A549 (cell line): ENCODE measurements at regions not wholly inside any gene's neighbourhood (a gene's known extent, or its start where the extent isn't known, plus 50 kb on each side); places are given as distances from the start of the nearest gene placed in this dataset.

Experiments
- ATAC-seq, 2 experiments: fragments of 200-7000 bp in 1 of 2; fragments of >200 bp in 1 of 2; cut with Nextera tagmentation in 1 of 2; cut with Tn5 transposase in 1 of 2; 3 replicates each; pipeline versions ENCODE4 v1.8.0 to v1.9.1; 2018 to 2020; ENCODE audit warnings: mild to moderate bottlenecking in 1 of 2, moderate library complexity in 1 of 2
- CTCF ChIA-PET: fragments of 300-600 bp; sonication (Branson Sonifier 250); formaldehyde crosslinking; extraction: SDS; loops from one replicate; lab custom pipeline; 2021; ENCODE audit warnings: antibody characterized with exemption, inconsistent platforms; lab: Yijun Ruan, JAX
- POLR2A ChIA-PET: fragments of 350-600 bp; formaldehyde crosslinking; extraction: SDS; loops from one replicate; lab custom pipeline; 2021; ENCODE audit warnings: antibody characterized with exemption, inconsistent platforms; lab: Yijun Ruan, JAX
- DNase-seq, 2 experiments: peaks; one replicate each; pipeline versions ENCODE4 v3.0.0 to v3.0.0-alpha.2; 2011 to 2016; ENCODE audit warnings: low read depth in 1 of 2, low spot score in 1 of 2
- FAIRE-seq: peaks from 2 replicates; lab custom pipeline; 2011; peaks lifted over from hg19 to GRCh38; lab: Jason Lieb, UNC
- H3K27ac ChIP-seq, 2 experiments: fragments of >200 bp; sonication (Bioruptor Twin); formaldehyde crosslinking; 3 replicates each; pipeline ENCODE4 v1.5.1; 2016 to 2017
- H3K4me1 ChIP-seq: fragments of >200 bp; sonication (Bioruptor Twin); formaldehyde crosslinking; 3 replicates; pipeline ENCODE4 v1.6.1; 2016
- H3K4me2 ChIP-seq: fragments of >200 bp; sonication (Bioruptor Twin); formaldehyde crosslinking; 3 replicates; pipeline ENCODE4 v1.6.1; 2016
- H3K4me3 ChIP-seq: fragments of >200 bp; sonication (Bioruptor Twin); formaldehyde crosslinking; 3 replicates; pipeline ENCODE4 v1.5.1; 2016
- H3K9me3 ChIP-seq: fragments of >200 bp; sonication (Bioruptor Twin); formaldehyde crosslinking; 3 replicates; pipeline ENCODE4 v1.6.1; 2016
- ATOH8 ChIP-seq: fragments of 250-450 bp; sonication (Bioruptor Pico); IDR thresholded peaks from 2 replicates; pipeline ENCODE4 v1.5.0; 2020; ENCODE audit warnings: low read depth, mild to moderate bottlenecking, moderate library complexity
- BCL3 ChIP-seq: fragments of >200 bp; sonication (Bioruptor Twin); formaldehyde crosslinking; IDR thresholded peaks from 3 replicates; pipeline ENCODE4 v1.6.1; 2016
- CEBPB ChIP-seq, 2 experiments: fragments of >200 bp in 1 of 2; sonication (Bioruptor Twin) in 1 of 2; formaldehyde crosslinking in 1 of 2; IDR thresholded peaks; 2 replicates each; pipeline ENCODE4 v1.6.1; 2012 to 2016
- E2F6 ChIP-seq: IDR thresholded peaks from 2 replicates; pipeline ENCODE4 v1.6.1; 2012; ENCODE audit warnings: low read depth, borderline replicate concordance
- ELK1 ChIP-seq: fragments of 150-350 bp; IDR thresholded peaks from 2 replicates; pipeline ENCODE4 v1.6.1; 2014; ENCODE audit warnings: low read depth, mild to moderate bottlenecking, low read length
- FOXS1 ChIP-seq: fragments of 250-450 bp; sonication (Bioruptor Pico); IDR thresholded peaks from 2 replicates; pipeline ENCODE4 v1.5.0; 2020; ENCODE audit warnings: mild to moderate bottlenecking, moderate library complexity
- HOXA7 ChIP-seq: fragments of 250-450 bp; sonication (Bioruptor Pico); IDR thresholded peaks from 2 replicates; pipeline ENCODE4 v1.5.0; 2020; ENCODE audit warnings: mild to moderate bottlenecking, moderate library complexity
- JUNB ChIP-seq: fragments of >200 bp; sonication (Bioruptor Twin); formaldehyde crosslinking; IDR thresholded peaks from 2 replicates; pipeline ENCODE4 v1.6.1; 2016
- MAFK ChIP-seq: fragments of 450-650 bp; IDR thresholded peaks from 2 replicates; pipeline ENCODE4 v1.6.1; 2014; ENCODE audit not compliant: partially characterized antibody
- MAZ ChIP-seq: fragments of 150-350 bp; IDR thresholded peaks from 2 replicates; pipeline ENCODE4 v1.6.1; 2014; ENCODE audit warnings: antibody characterized with exemption, low read depth, low read length, borderline replicate concordance
- NFE2L2 ChIP-seq: fragments of 150-350 bp; conservative IDR thresholded peaks from 2 replicates; pipeline ENCODE4 v1.6.1; 2014; ENCODE audit warnings: low read length
- NR3C1 ChIP-seq: fragments of >200 bp; sonication (Bioruptor Twin); formaldehyde crosslinking; IDR thresholded peaks from 3 replicates; pipeline ENCODE4 v1.6.1; 2017
- PBX3 ChIP-seq: IDR thresholded peaks from 2 replicates; pipeline ENCODE4 v1.6.1; 2012
- PHF8 ChIP-seq: fragments of 200-600 bp; sonication (generic); IDR thresholded peaks from 2 replicates; pipeline ENCODE4 v1.6.1; 2016; ENCODE audit warnings: low read depth, mild to moderate bottlenecking, antibody characterized with exemption, moderate library complexity, borderline replicate concordance
- POLR2A ChIP-seq: IDR thresholded peaks from 2 replicates; pipeline ENCODE4 v1.6.1; 2012; ENCODE audit warnings: mild to moderate bottlenecking, low read length
- RARB ChIP-seq: fragments of 250-450 bp; sonication (Bioruptor Pico); IDR thresholded peaks from 2 replicates; pipeline ENCODE4 v1.8.0; 2021; ENCODE audit warnings: mild to moderate bottlenecking, moderate library complexity
- RCOR1 ChIP-seq: fragments of 150-350 bp; IDR thresholded peaks from 2 replicates; pipeline ENCODE4 v1.6.1; 2014; ENCODE audit warnings: antibody characterized with exemption, low read length, low read depth
- RFX5 ChIP-seq: fragments of 450-650 bp; IDR thresholded peaks from 2 replicates; pipeline ENCODE4 v1.7.1; 2014; ENCODE audit warnings: antibody characterized with exemption, mild to moderate bottlenecking, moderate library complexity
- SREBF2 ChIP-seq: fragments of 450-650 bp; IDR thresholded peaks from 2 replicates; pipeline ENCODE4 v1.6.1; 2014; ENCODE audit warnings: mild to moderate bottlenecking, moderate library complexity
- TFCP2L1 ChIP-seq: fragments of 250-450 bp; sonication (Bioruptor Pico); IDR thresholded peaks from 2 replicates; pipeline ENCODE4 v1.5.0; 2021; ENCODE audit warnings: mild to moderate bottlenecking
- ZC3H11A ChIP-seq: fragments of 450-650 bp; IDR thresholded peaks from 2 replicates; pipeline ENCODE4 v1.6.1; 2014; ENCODE audit warnings: antibody characterized with exemption, mild to moderate bottlenecking
- ZFP36 ChIP-seq: fragments of 450-650 bp; IDR thresholded peaks from 2 replicates; pipeline ENCODE4 v1.6.1; 2014; ENCODE audit warnings: borderline replicate concordance; ENCODE audit not compliant: partially characterized antibody
- ZSCAN20 ChIP-seq: fragments of 250-450 bp; sonication (Bioruptor Pico); IDR thresholded peaks from 2 replicates; pipeline ENCODE4 v1.8.0; 2022; ENCODE audit warnings: mild to moderate bottlenecking, moderate library complexity
- WGBS: methylation state at CpG from one replicate; pipeline ENCODE4 v1.1.6; 2017; ENCODE audit errors: missing lambda C conversion rate; 5-methylcytosine and 5-hydroxymethylcytosine counted together

GRCh38 chr1:232291681-232292080 lies 338.3 kb downstream of the SIPA1L2 start:
- DNase-seq (no peak), ATAC-seq (no peak), FAIRE-seq (no peak)
- 13% methylated on average over 1 of the region's 1 CpG for WGBS
- Histone ChIP-seq H3K4me3 (no peak overlapping the region), H3K4me1 (peaks cover 26% of the 10 kb centered on the region; the same call in 2 of the 3 replicates), H3K27ac (0 out of 6 replicates have a peak overlapping the region, but pooled peaks of 1 of the 2 experiments have one; percentile 11), H3K4me2 (no peak overlapping the region), H3K9me3 (no peaks in the 10 kb centered on the region)
- POLR2A ChIA-PET: no interaction called here
- CTCF ChIA-PET: no interaction called here
- no peak for TF ChIP-seq ATOH8 (CRISPR knock-in tag)
- no peak for TF ChIP-seq POLR2A
- TF ChIP-seq NFE2L2: no peak
- no peak for TF ChIP-seq ZC3H11A
- no peak for TF ChIP-seq ZFP36
- no peak for TF ChIP-seq BCL3
- no peak for TF ChIP-seq FOXS1 (CRISPR knock-in tag)
- no peak for TF ChIP-seq ELK1
- no peak for TF ChIP-seq SREBF2
- no peak for TF ChIP-seq E2F6
- no peak for TF ChIP-seq NR3C1
- no peak for TF ChIP-seq HOXA7 (CRISPR knock-in tag)
- TF ChIP-seq TFCP2L1 (CRISPR knock-in tag): no peak
- no peak for TF ChIP-seq JUNB
- TF ChIP-seq RCOR1: no peak
- no peak for TF ChIP-seq PHF8
- no peak for TF ChIP-seq ZSCAN20 (CRISPR knock-in tag)

GRCh38 chr1:232291261-232291660 lies 338.7 kb downstream of the SIPA1L2 start:
- Histone ChIP-seq H3K4me3 (no peak overlapping the region), H3K27ac (0 out of 6 replicates have a peak overlapping the region, but pooled peaks of 1 of the 2 experiments have one; percentile 11), H3K4me1 (peaks cover 26% of the 10 kb centered on the region; the same call in 2 of the 3 replicates), H3K4me2 (no peak overlapping the region), H3K9me3 (no peaks in the 10 kb centered on the region)
- ATAC-seq: no peak
- no peak for TF ChIP-seq RARB (CRISPR knock-in tag)
- TF ChIP-seq MAFK: peak; percentile 44
- ChIA-PET POLR2A (no interaction called here), CTCF (no interaction called here)
- FAIRE-seq: no peak
- no peak for DNase-seq
- 71% methylated on average over 4 of the region's 4 CpGs for WGBS

- ChIA-PET CTCF (no interaction called here), POLR2A (no interaction called here)
- FAIRE-seq: no peak
- Histone ChIP-seq H3K9me3 (no peaks in the 10 kb centered on the region), H3K4me1 (peaks cover 26% of the 10 kb centered on the region; the same call in 2 of the 3 replicates), H3K4me3 (no peak overlapping the region), H3K27ac (no peak overlapping the region), H3K4me2 (no peak overlapping the region)
- TF ChIP-seq JUNB (no peak), RFX5 (no peak), MAZ (no peak), CEBPB (IDR thresholded peaks at IDR 0.05) (no peak), PBX3 (no peak)
- DNase-seq: no peak
- ATAC-seq: no peak
Measured at GRCh38 chr1:232290570-232290969, 339.4 kb downstream of the SIPA1L2 start.
